ENCODE measurements at regions not wholly inside any gene's neighbourhood (a gene's known extent, or its start where the extent isn't known, plus 50 kb on each side); places are given as distances from the start of the nearest gene placed in this dataset.
A peak's percentile ranks its signal among the peaks of the same experiment; 100 is the strongest.

DNA sequence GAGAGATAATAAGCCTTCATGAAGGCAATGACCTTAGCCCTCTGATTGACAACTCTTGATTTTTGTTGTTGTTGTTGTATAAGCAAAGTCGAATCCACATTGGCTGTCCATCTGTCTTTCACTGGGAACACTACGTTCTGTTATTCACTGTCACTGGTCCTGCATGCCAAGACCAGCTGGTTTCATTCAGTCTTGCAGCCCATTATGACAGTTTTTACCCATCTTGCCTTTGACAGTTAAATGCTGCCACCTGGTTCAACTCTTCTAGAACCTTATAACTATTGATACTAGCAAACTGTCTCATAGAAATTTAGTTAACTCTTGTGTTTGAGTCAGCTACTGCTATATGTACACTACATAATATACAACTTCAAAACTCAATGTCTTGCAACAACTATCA, 382.3 kb upstream of the CDH10 start:
- TF ChIP-seq, protein P1, sequence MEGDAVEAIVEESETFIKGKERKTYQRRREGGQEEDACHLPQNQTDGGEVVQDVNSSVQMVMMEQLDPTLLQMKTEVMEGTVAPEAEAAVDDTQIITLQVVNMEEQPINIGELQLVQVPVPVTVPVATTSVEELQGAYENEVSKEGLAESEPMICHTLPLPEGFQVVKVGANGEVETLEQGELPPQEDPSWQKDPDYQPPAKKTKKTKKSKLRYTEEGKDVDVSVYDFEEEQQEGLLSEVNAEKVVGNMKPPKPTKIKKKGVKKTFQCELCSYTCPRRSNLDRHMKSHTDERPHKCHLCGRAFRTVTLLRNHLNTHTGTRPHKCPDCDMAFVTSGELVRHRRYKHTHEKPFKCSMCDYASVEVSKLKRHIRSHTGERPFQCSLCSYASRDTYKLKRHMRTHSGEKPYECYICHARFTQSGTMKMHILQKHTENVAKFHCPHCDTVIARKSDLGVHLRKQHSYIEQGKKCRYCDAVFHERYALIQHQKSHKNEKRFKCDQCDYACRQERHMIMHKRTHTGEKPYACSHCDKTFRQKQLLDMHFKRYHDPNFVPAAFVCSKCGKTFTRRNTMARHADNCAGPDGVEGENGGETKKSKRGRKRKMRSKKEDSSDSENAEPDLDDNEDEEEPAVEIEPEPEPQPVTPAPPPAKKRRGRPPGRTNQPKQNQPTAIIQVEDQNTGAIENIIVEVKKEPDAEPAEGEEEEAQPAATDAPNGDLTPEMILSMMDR (IDR thresholded peaks at IDR 0.05; ENCODE audit: extremely low read depth, insufficient read depth, missing control alignments), result no peak
- no peak for DNase-seq (ENCODE audit: low spot score)
- in situ Hi-C loops (cut with MboI; ENCODE audit: low pct_unique_long_range_greater_than_20kb, low sequenced_read_pairs, unreplicated experiment), result no loop called here

DNA sequence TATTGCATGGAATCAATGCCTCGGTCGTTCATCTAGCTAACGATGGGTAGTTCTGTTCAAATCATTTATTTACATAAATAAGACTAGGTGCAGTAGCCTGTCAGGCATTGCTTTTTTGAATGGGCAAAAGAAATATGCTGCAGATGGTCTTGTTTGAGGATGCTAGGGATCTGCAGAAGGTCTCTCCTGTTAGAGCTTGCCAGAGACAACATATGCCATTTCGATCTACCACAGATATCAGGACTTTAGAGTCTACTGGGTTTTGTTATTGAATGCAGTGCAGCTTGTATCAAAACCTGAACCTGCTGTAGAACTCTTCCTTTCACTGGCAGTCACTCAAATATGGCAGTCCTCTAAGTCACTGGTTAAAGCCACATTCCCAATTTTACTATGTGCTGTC, 381.1 kb upstream of the CDH10 start:
- in situ Hi-C loops (cut with MboI; ENCODE audit: low pct_unique_long_range_greater_than_20kb, low sequenced_read_pairs, unreplicated experiment), result no loop called here
- no peak for DNase-seq (ENCODE audit: low spot score)
- TF ChIP-seq, protein P1 (IDR thresholded peaks at IDR 0.05; ENCODE audit: extremely low read depth, insufficient read depth, missing control alignments), result no peak

DNA sequence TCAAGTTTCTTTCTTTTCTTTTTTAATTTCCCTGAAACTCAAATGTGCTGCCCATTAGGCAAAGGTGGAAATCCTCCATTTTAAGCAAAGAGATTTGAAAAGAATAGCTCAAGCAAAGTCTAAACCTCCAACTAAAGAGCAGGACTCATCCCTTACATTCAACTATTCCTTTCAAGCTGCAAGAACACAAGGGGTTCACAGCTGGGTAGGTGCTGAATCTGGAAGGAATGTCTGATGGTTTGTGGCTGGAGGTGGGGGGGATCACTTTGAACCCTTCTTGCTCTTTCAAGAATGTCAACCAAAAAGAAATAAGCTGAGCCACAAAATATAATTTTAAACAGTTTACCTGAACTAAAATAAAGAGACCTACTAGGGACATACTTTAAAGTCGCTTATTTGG, 375.7 kb upstream of the CDH10 start:
- no peak for DNase-seq (ENCODE audit: low spot score)
- in situ Hi-C loops (cut with MboI; ENCODE audit: low pct_unique_long_range_greater_than_20kb, low sequenced_read_pairs, unreplicated experiment), result no loop called here
- TF ChIP-seq, protein P1 (IDR thresholded peaks at IDR 0.05; ENCODE audit: extremely low read depth, insufficient read depth, missing control alignments), result no peak

DNA sequence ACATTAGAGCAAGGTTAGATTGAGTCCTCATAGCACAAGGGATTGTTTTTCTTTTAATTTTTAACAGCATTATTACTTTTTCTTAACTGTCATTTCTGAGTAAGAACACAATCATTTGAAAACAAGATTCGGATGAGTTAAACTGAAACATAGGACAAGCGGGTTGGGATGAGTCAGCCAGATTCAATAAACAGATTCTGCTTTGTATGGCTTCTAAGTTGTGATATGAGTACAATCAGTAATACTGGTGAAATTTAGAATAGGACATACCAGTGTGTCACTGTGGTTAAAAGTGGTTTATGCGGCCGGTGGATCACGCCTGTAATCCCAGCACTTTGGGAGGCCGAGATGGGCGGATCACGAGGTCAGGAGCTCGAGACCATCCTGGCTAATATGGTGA, 364.3 kb upstream of the CDH10 start:
- TF ChIP-seq, protein P1 (IDR thresholded peaks at IDR 0.05; ENCODE audit: extremely low read depth, insufficient read depth, missing control alignments), result no peak
- no peak for DNase-seq (ENCODE audit: low spot score)
- in situ Hi-C loops (cut with MboI; ENCODE audit: low pct_unique_long_range_greater_than_20kb, low sequenced_read_pairs, unreplicated experiment), result no loop called here

DNA sequence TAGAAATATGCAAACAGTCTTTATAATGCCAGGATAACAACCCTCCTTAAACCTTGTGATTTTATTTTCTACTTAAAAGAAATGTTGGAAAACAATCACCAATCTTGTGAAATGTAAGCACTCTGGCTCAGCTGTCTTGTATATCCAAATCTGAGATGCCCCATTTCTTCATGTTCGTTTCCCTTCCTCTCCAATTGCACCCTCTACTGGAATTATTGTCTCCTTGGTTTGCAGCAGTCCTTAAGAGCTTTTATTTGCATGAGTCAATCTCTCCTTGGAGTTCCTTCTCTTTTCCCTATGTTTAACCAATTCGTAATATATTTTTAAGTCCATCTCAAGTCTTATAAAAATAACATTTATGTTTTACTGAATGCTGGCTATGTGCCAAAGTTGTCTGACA, 362.0 kb upstream of the CDH10 start:
- DNase-seq (ENCODE audit: low spot score), result no peak
- TF ChIP-seq, protein P1 (IDR thresholded peaks at IDR 0.05; ENCODE audit: extremely low read depth, insufficient read depth, missing control alignments), result peak; percentile 18
- in situ Hi-C loops (cut with MboI; ENCODE audit: low pct_unique_long_range_greater_than_20kb, low sequenced_read_pairs, unreplicated experiment), result no loop called here

DNA sequence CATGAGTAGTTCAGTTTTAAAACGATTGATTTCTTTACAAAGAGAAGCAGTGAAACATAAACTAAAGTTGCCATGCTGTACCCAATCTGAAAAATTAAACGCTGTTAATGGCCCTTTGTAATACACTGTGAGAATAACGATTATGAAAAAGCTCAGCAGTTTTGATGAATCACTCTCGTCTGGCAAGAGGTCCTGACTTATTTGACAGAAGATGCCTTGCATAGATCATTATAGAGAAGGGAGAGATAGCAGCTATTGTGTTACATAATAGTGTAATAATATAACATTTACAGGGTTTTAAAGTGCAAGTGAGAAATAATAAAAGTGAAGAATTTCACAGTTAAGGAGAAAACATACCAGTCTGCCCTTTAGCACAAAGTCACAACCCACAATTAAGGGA, 361.5 kb upstream of the CDH10 start:
- in situ Hi-C loops (cut with MboI; ENCODE audit: low pct_unique_long_range_greater_than_20kb, low sequenced_read_pairs, unreplicated experiment), result no loop called here
- TF ChIP-seq, protein P1 (IDR thresholded peaks at IDR 0.05; ENCODE audit: extremely low read depth, insufficient read depth, missing control alignments), result no peak
- no peak for DNase-seq (ENCODE audit: low spot score)

DNA sequence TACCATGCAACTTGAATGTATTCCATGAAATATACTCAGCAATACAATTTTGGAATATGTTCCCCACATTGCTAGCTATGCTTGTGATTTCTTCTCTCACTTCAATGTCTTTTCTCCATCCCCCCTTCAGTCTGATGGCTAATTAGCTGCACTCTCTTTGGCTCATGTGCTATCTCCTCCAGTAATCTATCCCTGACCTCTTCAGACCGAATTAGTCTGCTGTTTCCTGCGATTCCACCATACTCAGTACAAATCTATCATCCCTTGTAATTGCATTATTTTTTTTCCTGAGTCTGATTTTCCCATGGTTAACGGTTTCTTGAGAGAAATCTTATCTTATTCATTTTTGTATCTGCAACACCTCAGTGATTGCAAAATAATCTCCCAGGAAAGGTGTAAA, 360.7 kb upstream of the CDH10 start:
- in situ Hi-C loops (cut with MboI; ENCODE audit: low pct_unique_long_range_greater_than_20kb, low sequenced_read_pairs, unreplicated experiment), result no loop called here
- TF ChIP-seq, protein P1 (IDR thresholded peaks at IDR 0.05; ENCODE audit: extremely low read depth, insufficient read depth, missing control alignments), result no peak
- no peak for DNase-seq (ENCODE audit: low spot score)

Measured in GM13977 (cell line).